Uterus (tissue), 2 donors: ENCODE measurements at regions not wholly inside any gene's neighbourhood (a gene's known extent, or its start where the extent isn't known, plus 50 kb on each side); places are given as distances from the start of the nearest gene placed in this dataset.

Experiments
- POLR2A ChIP-seq, 2 donors: fragments of 450-650 bp; IDR thresholded peaks; one replicate each; pipeline ENCODE4 v1.6.1; 2016; ENCODE audit warnings: antibody characterized with exemption in 2 of 2, mild to moderate bottlenecking in 1 of 2, moderate library complexity in 1 of 2
- TF ChIP-seq, protein P1 (sequence below), 4 experiments: fragments of 200-600 bp in 2 of 4; fragments of 450-650 bp in 2 of 4; sonication (generic) in 2 of 4; IDR thresholded peaks; one replicate each; pipeline ENCODE4 v1.5.1; 2016 to 2019; ENCODE audit warnings: antibody characterized with exemption in 4 of 4, mild to moderate bottlenecking in 2 of 4, moderate library complexity in 1 of 4

DNA sequence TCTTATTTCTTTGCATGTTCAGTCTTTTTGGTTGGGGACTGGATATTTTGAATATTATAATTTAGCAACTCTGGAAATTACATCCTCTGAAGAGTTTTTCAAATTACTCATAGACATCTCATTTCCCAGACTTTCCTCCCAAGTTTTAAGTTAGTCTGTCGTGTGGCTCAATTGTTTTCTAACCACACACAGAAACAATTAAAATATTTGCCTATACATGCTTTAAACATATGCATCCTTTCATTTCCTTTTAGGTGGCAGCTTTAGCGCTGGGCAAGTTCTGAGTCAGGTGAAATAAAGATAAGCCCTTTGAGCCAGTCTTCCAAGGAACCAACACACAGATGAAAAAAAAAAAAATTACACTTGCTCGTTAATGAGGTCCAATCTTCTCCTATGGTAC, 307.0 kb upstream of the SPOCK3 start:
- TF ChIP-seq, protein P1, sequence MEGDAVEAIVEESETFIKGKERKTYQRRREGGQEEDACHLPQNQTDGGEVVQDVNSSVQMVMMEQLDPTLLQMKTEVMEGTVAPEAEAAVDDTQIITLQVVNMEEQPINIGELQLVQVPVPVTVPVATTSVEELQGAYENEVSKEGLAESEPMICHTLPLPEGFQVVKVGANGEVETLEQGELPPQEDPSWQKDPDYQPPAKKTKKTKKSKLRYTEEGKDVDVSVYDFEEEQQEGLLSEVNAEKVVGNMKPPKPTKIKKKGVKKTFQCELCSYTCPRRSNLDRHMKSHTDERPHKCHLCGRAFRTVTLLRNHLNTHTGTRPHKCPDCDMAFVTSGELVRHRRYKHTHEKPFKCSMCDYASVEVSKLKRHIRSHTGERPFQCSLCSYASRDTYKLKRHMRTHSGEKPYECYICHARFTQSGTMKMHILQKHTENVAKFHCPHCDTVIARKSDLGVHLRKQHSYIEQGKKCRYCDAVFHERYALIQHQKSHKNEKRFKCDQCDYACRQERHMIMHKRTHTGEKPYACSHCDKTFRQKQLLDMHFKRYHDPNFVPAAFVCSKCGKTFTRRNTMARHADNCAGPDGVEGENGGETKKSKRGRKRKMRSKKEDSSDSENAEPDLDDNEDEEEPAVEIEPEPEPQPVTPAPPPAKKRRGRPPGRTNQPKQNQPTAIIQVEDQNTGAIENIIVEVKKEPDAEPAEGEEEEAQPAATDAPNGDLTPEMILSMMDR (IDR thresholded peaks at IDR 0.05): no peak
- TF ChIP-seq POLR2A (IDR thresholded peaks at IDR 0.05): no peak
